Sciatic nerve (tissue), 2 donors: ENCODE measurements at regions not wholly inside any gene's neighbourhood (a gene's known extent, or its start where the extent isn't known, plus 50 kb on each side); places are given as distances from the start of the nearest gene placed in this dataset.
"Not testable (repeated sequence)": the region's sequence is repeated elsewhere in the genome, so short reads cannot be mapped to it uniquely, and the experiment has no call there.

ENCODE experiments used
- ATAC-seq: fragments of 200-7000 bp; cut with Tn5 transposase; one replicate; pipeline ENCODE4 v1.9.1; 2020; ENCODE audit warnings: mild to moderate bottlenecking, moderate library complexity
- DNase-seq: peaks from one replicate; pipeline ENCODE4 v3.0.0-alpha.2; 2020; ENCODE audit warnings: low spot score
- intact Hi-C: fragments of 100-400 bp; cut with DNase I; formaldehyde crosslinking; loops from one replicate; pipeline ENCODE4 v1.14.2; 2022
- donor health status: DM: no; HTN: no; CAD: no.
- donor health status: DM: no; HTN: no; CAD: no.

- ATAC-seq, result no peak
- intact Hi-C loops, result no loop called here
- DNase-seq, result no peak
Observed at GRCh38 chr2:75432761-75433361, 127.9 kb downstream of the EVA1A start.

GRCh38 chr2:75431763-75432162, 129.0 kb downstream of the EVA1A start:
- DNase-seq (no peak), ATAC-seq (no peak)
- intact Hi-C loops, result no loop called here

- DNase-seq (no peak), ATAC-seq (no peak)
- intact Hi-C loops, result no loop called here
Observed at GRCh38 chr2:75431276-75431675, 129.5 kb downstream of the EVA1A start.

- intact Hi-C loops, DNase-seq, ATAC-seq: not testable (repeated sequence)
Observed at GRCh38 chr2:75430449-75430848, 130.3 kb downstream of the EVA1A start.

- intact Hi-C loops, result no loop called here
- no peak for DNase-seq
- no peak for ATAC-seq
Observed at GRCh38 chr2:75428646-75429443, 131.9 kb downstream of the EVA1A start.

- ATAC-seq (no peak), DNase-seq (no peak)
- intact Hi-C loops, result no loop called here
Observed at GRCh38 chr2:75428060-75428459, 132.7 kb downstream of the EVA1A start.

GRCh38 chr2:75424936-75425619, 135.7 kb downstream of the EVA1A start:
- intact Hi-C loops, result no loop called here
- no peak for DNase-seq
- ATAC-seq, result no peak

- intact Hi-C loops, result no loop called here
- DNase-seq, result no peak
- no peak for ATAC-seq
Observed at GRCh38 chr2:75421986-75422385, 138.8 kb downstream of the EVA1A start.

- ATAC-seq, result no peak
- intact Hi-C loops, result no loop called here
- no peak for DNase-seq
Observed at GRCh38 chr2:75416420-75417342, 144.1 kb downstream of the EVA1A start.

- no peak for DNase-seq
- ATAC-seq, result no peak
- intact Hi-C loops, result no loop called here
Observed at GRCh38 chr2:75415731-75416130, 145.0 kb downstream of the EVA1A start.

- DNase-seq, result no peak
- ATAC-seq, result no peak
- intact Hi-C loops, result no loop called here
Observed at GRCh38 chr2:75415111-75415626, 145.6 kb downstream of the EVA1A start.

GRCh38 chr2:75411574-75411973, 149.2 kb downstream of the EVA1A start:
- DNase-seq, result no peak
- intact Hi-C loops, result no loop called here
- ATAC-seq, result no peak

- intact Hi-C loops, result no loop called here
- no peak for DNase-seq
- no peak for ATAC-seq
Observed at GRCh38 chr2:75410702-75411101, 150.0 kb downstream of the EVA1A start.

GRCh38 chr2:75408771-75409170, 152.0 kb downstream of the EVA1A start:
- ATAC-seq, result no peak
- no peak for DNase-seq
- intact Hi-C loops, result loop anchor here (10.0 kb wide), 1 partner anchor 484 kb away; no protein-coding TSS in a partner anchor

GRCh38 chr2:75407038-75407530, 153.7 kb downstream of the EVA1A start:
- ATAC-seq (no peak), DNase-seq (no peak)
- intact Hi-C loops, result loop anchor here (10.0 kb wide), 1 partner anchor 482 kb away; no protein-coding TSS in a partner anchor

- intact Hi-C loops, result loop anchor here (10.0 kb wide), 1 partner anchor 481 kb away; no protein-coding TSS in a partner anchor
- ATAC-seq (no peak), DNase-seq (no peak)
Observed at GRCh38 chr2:75406131-75406581, 154.6 kb downstream of the EVA1A start.

GRCh38 chr2:75405000-75405399, 155.7 kb downstream of the EVA1A start:
- no peak for DNase-seq
- intact Hi-C loops, result loop anchor here (10.0 kb wide), 1 partner anchor 480 kb away; no protein-coding TSS in a partner anchor
- no peak for ATAC-seq

GRCh38 chr2:75403991-75404428, 156.7 kb downstream of the EVA1A start:
- no peak for DNase-seq
- ATAC-seq, result peak; percentile 61
- intact Hi-C loops, result loop anchor here (10.0 kb wide), 1 partner anchor 479 kb away; no protein-coding TSS in a partner anchor
